CD4-positive, alpha-beta T cell treated with Interleukin-17A for 1 hour (primary cell): ENCODE measurements at regions not wholly inside any gene's neighbourhood (a gene's known extent, or its start where the extent isn't known, plus 50 kb on each side); places are given as distances from the start of the nearest gene placed in this dataset.
"Not testable (repeated sequence)": the region's sequence is repeated elsewhere in the genome, so short reads cannot be mapped to it uniquely, and the experiment has no call there.

ENCODE experiments used
- DNase-seq: peaks from one replicate; pipeline ENCODE4 v3.0.0-alpha.2; 2020

DNA sequence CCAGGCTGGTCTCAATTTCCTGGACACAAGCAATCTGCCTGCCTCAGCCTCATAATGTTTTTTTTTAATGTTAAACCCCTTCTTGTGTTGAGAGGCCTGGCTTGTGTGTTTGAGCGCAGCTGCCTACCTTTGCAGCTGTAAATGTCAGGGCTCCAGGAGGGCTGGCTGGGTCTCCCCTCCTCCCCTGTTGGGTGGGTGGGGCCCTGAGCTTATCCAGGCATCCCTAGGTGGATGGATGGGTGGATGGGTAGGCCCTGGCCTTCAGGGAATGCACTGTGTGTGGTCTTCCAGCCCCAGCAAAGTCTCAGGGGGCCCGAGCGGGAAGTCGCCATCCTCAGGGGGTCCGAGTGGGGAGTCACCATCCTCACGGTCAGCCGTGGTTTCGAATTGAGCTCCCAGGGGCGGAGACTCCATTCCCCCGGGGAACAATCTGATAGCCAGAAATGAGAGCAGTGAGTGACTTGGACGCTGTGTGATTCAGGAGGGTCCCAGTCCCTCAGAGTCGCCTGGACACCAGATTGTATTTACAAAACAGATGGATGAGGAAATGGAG is 279.4 kb upstream of the PLGLB2 start:
- not testable (repeated sequence) for DNase-seq

DNA sequence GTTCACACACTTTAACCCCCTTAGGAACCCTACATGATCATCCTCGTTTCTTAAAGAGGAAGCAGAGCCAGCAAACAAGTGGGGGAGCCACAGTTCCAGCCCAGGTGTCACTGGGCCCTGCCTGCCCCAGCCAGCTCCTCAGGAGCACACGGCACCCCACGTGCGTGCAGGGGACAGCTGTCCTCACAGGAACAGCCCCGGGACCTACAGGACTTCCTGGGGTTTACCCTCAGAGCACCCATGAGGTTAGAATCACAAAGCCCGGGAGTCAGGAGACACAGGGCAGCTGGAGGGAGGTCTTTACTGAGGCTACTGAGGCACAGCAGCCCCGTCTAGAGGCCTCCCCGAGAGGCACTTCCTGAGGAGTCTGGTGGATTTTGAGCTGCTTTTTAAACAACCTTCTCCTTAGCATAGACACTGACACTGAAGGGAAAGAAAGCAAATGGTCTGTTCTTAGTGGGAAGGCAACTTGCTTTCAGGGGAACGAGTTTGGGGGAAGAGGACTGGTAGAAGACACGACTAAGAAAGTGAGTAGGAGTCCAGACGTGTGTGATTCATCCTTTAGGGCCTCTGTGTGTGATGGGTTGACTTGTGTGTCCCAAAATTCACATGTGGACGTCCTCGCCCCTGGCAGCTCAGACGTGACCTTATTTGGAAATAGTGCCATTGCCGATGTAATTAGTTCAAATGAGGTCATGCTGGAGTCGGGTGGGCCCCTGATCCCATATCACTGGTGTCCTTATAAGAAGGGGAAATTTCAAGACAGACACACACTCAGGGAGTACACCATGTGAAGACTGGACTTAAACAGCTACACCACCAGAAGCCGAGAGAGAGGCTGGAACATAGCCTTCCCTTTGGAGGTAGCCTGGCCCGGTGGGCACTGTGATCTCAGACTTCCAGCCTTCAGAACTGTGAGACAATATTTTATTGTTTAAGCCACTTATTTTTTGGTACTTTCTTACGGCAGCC is 278.4 kb upstream of the PLGLB2 start:
- peak; percentile 57 for DNase-seq

DNA sequence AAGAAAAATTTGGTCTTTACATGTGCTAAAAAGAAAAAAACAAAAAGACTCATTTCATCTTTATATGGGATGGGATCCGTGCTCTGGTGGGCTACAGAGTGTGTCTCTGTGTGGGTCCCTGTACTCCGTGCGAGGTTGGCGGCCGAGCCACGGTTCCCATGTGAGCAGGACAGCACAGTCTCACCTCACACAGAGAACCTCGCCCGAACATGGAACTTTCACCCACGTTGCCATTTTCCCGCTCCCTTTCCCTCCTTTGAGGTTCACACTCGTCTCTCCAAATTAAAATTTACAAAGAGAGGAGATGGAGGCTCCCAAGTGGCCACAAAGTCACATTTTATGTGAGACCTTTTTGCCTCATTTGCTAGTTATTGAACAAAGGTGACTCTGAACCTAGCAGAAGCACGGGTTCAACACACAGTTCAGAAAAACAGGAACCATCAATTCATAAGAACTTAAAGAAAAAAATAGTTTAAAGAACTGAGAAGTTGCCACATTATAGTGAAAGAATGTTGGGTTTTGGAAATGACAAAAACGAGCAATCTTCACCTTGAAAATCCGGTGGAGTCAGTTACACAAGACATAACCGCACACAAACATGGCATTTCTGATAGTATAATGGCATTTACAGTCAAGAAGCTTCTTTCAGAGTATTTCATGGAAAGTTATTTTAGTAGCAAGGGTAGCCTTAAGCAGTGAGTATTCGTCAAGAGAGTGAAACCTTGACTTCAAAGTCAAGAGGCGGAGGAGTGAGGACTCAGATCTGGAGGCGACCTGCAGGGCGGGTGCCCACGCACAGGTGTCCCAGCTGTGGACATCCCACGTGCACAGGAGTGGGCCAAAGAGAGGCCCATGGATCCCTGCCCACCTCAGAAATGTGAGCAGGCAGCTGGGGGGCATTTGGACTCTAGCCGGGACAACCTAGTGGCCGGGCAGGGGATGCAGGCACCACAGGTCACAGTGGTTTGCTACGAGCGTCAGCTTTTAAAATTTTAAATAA is 277.2 kb upstream of the PLGLB2 start:
- DNase-seq, result not testable (repeated sequence)

DNA sequence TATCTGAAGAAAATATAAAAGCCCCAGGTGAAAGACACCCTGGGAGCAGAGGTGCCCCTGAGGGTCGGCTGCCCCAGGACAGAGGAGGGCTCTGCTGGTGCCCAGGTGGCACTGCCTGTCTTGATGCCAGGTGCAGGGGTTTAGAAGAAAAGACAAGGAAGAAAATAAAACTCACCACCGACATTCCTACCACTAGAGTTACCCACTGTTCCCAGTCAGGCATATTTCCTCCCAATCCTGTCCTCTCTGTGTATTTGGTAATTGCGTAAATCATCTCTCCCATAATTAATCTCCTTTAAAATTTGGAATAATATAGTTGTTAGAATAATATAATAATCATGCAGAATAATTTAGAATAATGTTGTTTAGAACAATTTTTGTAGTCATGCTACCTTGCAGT is 276.4 kb upstream of the PLGLB2 start:
- DNase-seq, result not testable (repeated sequence)

DNA sequence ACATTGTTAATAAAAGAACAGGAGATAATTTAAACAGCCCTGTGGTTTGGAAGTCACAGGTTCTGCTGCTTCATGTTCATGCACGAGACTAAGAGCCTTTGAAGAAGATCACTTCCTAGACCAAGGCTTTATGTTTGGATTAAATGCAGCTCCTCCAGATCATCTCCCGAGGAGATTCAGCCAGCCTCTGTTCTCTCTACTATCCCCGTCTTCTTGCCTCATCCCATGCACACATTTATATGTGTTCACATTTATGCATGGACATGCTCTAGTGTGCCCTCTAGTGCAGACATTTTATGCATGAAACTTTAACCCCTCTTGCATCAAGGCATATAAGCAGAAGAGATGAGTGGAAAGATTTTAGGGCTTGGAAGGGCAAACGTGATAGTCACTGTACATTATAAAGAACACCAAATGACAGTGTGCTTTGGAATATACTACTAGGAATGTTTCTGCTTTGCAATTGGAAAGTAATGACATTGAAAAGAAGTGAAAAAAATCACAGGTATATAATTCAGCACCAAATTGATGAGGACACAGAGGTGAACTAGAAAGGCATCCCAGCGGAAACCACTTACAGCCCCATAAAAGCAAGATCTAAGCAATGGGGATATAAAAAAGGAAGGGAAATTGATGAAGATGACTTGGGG is 271.5 kb upstream of the PLGLB2 start:
- not testable (repeated sequence) for DNase-seq

DNA sequence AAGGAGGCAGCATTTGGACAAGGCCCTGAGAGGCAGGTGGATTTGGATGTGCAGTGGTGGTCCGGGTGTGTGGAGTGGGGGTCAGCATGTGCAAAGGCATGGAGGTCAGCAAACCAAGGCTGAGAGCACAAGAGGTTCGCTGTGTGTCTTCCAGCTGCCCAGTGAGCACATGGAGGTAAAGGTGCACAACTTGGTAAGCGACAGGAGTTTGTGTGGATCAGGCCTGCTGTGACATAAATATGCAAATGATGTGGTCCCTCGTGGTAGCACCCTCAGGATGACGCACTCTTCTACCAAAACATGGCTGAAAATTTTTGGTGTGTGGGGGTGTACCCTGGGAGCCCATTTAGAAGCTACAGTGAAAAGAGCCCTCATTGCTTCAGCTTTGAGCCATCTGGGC is 271.0 kb upstream of the PLGLB2 start:
- DNase-seq, result peak; percentile 69

DNA sequence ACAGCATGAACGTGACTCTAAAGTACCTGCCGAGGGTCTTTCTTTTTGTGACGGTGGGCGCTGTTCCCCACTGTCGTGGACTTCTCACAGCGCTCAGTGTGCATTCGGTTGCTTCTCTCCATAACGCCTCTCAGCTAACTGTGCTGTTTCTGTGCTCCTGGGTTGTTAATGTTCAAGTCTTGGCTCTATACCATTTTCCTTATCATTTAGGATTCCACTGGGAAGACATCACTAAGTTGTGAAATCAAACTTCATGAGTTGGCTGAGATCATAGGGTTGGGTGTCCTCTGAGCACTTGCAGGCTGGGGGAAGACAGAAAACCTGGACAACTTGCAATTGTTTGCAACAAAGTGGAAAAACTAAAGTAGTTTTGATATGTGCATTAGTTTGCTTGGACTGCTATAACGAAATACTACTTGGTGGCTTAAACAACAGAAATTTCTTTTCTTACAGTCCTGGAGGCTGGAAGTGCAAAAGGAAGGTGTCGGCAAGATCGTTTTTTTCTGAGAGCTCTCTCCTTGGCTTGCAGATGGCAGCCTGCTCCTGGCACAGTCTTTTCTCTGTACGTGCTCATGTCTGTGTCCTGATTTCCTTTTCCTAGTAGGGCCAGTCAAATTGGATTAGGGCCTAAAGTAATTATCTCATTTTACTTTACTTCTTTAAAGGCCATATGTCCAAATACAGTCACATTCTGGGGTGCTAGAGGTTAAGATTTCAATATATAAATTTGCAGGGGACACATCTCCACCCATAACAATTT is 270.0 kb upstream of the PLGLB2 start:
- not testable (repeated sequence) for DNase-seq

DNA sequence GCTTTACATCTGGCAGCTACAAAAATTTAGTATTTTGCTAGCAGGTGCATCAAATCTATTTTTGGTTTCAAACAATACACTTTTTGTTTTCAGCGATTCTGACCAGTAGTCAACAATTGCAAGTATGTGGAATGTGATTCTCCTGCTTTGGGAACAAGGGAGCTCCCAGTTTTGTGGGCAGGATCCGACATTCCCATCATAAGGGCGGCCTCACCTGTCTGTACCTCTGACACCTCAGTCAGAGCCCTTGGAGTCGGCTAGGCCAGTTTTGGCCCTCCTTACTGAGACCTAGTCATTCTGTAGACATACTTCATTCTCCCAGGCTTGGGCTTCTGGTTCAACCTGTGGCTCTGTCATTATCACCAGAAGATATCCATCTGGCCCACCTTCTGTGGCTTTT is 269.0 kb upstream of the PLGLB2 start:
- DNase-seq, result not testable (repeated sequence)

DNA sequence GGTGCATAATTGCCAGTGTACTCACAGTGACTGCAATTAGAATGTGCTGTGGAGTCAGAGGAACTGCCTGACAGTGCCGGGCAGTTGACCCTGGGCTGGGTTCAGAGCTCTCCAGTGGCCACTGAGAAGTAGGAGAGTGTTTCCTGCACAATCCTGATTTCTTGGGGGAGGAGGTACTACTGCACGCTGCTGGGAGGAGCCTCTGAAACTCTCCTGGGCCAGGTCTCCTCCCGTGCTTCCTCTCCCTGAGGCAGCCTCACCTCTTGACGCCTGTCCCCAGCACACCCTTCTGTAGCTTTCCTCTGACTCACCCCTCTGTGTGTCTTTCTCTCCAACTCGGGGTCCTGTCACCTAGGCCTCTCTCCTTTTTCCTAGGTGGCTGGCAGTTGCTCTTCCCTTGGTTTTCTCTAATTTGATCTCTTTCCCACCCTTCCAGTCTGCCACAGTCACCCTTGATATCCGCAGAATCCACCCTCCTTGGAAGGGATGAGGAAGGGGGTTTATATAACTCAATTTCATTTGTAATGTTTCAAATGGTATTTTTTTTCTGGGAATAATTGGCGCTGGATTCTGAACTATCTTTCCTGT is 264.7 kb upstream of the PLGLB2 start:
- DNase-seq, result peak; percentile 59

DNA sequence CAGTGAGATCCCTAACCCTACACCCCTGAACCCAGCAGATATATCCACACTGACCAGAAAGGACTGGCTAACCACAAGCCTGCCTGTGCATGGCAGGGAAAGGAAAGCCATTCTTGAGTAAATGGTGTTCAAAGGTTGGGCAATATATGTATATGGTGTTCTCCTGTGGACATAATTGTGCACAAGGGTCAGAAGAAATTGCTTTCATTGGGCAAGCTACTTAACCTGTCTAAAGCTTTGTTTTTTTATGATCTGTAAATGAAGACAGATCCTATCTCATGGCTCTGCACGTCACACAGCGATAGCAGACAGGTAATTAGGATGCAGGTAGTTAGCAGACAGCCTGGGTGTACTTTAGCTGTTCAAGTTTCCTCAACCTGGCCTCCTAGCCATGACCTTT is 263.5 kb upstream of the PLGLB2 start:
- DNase-seq, result not testable (repeated sequence)

DNA sequence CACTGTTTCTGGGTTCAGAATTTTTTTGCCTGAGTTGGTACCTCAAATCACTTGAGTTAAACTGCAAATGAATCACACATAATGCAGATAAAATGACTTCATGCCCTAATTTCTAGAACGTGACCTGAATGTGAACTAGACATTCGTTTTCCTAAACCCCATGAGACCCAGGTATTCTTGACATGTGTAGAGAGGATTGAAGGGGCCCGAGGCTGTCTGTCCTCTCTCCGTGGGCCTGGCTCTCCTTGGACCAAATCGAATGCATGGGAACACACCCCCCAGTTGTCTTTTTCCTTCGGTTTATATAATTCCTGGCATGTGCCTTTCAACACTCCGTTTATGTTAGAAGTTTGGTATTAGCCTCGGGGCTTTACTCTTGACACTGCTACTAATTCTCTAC is 262.4 kb upstream of the PLGLB2 start:
- not testable (repeated sequence) for DNase-seq

DNA sequence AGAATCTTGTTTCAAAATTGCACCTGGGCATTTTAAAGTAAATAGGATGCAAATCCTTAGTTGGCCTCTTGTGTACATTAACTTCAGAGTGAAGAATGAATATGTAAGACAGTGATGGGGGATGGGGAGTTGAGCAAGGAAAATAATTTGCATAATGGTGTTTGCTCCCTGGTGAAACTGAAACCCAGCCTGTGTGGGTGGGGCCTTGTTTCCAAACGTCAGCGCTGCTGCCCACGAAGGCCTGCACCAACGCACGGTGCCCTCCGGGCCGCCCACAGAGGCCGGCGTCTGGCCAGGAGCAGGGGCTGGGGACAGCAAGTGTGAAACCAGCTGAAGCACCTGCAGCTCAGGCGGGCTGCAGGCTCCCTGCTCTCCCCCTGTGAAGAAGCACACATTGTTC is 262.0 kb upstream of the PLGLB2 start:
- peak; percentile 86 for DNase-seq

DNA sequence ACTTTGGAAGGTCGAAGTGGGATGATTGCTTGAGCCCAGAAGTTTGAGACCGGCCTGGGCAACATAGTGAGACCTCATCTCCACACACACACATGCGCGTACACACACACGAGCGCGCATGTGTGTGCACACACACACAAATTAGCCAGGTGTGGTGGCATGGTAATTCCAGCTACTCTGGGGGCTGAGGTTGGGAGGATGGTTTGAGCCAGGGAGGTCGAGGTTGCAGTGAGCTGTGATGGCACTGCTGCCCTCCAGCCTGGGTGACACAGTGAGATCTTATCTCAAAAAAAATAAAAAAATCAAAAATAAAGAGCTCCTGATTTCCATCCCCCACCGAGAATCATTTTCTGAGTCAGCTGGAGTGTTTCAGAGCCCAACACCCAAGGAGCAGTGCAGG is 261.5 kb upstream of the PLGLB2 start:
- DNase-seq, result peak; percentile 61

DNA sequence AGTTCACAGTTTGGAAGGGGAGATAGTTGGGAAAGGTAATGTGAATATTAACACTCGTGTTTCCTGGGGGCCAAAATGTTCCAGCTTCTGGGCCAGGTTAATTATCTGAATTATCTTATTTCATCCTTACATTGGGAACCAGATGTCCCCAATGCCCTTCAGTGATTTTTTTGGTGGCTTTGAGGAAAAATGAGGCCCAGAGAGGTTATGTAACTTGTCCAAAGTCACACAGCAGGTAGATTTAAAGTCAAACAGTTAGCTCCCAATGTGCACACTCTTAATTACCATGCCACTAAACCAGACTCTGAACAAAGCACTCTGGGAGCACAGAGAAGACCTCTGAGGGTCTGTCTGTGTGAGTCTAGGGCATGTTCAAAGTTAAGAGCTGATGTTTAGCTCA is 259.9 kb upstream of the PLGLB2 start:
- not testable (repeated sequence) for DNase-seq

DNA sequence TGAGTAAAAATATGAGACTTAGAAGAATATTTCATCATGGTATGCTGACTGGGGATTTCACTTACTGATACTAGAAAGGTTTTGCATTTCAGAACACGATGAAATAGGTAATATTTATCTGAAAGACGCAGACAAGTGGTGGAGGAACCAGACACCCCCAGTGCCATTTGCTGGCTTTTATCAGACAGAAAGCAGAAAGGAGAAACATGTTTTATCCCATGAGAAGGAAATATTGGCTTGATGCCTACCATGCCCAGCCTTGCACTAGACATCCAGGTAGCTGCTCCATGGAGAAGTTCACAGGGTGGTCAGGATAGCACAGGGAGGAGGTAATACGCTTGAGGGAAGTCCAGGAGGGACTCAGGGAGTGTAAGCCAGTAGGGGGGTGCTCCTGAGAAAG is 258.9 kb upstream of the PLGLB2 start:
- DNase-seq, result not testable (repeated sequence)

DNA sequence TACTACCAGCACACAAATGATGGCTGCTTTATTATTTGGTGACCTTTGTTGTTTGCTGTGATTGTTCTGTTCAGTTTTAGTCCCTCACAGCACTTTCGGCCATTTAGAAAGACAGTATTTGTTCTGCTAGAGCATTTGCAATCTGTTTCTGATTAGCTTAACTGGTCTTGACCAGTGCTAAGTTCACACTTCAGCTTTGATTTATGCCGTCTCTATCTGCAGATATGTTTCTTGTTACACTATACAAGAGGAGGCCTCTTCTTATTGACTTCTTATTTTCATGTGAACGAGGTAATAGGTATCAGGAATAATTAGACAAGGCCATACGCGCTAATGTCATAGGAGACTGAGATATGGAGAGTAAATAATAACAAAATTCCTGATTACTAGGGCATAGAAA is 253.0 kb upstream of the PLGLB2 start:
- DNase-seq, result not testable (repeated sequence)

DNA sequence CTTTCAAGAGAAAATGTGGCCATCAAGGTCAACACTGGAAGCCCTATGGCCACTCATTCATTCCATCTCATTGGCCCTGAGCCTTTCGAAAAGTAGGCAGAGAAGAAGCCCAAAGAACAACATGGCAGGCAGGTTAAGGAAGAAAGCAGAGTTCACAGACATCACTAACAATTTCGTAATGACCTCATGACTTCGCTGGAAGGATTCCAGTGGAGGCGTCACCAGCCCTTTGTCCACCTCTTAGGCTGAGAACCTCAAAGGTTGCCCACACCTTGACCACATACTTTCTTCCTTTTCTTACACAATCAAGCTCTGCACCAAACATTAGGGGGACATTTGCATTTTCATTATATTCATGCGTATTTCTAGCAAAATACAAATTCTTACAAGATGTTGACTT is 252.4 kb upstream of the PLGLB2 start:
- DNase-seq, result not testable (repeated sequence)

DNA sequence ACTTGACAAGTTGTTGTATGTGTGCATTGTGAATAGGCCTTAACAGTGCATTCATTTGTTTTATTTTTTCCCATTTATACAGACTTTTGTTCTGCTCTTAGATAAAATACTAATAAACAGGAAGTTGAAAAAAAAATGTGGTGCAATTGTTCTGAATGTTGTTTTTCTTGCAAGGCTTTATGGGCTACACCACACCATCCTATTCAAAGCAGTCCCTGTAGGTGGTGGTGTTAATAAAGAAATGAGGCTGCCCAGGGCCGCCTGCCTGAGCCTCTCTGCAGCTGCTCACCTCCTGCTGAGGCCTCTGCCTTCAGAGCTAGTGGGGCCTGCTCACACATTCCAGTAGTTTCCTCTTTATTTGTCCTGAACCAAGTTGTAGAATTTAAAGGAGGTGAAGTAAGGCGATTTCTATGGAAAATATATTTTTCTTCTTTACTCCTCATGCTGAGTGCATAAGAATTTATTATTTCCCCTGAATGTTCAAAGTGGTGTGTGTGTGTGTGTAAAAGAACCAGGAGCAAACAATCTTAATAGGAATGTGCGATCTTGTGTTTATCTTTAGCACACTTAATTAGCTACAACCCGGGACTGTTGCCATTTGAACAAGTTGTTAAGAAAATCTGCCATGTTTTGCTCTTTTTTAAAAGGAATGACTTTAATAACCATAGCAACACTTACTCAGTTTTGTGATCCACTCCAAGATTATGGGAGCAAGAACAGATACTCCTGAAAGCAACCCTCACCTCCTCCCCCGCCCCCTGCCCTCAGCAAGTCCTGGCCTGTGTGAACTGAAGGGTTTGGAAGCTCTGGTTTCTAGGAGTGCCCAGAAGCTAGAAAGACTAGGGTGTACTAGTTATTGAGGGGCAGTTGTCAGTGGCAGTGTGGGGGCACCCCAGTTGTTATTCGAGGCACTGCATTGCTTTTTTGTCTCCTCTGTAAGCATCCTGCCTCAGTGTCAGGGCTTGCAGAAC is 251.6 kb upstream of the PLGLB2 start:
- DNase-seq, result peak; percentile 88

DNA sequence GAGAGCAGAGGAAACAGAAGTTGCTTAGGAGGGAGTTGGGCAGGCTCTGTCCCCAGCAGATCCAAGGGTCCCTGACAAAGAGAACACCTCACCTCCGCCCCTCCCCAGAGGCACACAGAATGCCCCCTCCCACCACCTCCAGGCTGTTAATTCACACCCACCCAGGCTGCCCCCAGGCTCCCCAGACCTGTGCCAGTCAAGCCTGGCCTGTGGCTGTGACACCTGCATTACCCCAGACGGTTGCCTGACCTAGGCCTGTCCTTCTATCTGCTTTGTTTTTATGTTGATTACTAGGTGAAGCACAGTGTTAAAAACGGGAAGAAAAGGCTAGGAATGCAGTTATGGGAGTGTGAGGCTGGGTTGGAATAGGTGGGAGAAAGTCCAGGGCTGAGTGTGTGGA is 250.8 kb upstream of the PLGLB2 start:
- DNase-seq, result not testable (repeated sequence)

DNA sequence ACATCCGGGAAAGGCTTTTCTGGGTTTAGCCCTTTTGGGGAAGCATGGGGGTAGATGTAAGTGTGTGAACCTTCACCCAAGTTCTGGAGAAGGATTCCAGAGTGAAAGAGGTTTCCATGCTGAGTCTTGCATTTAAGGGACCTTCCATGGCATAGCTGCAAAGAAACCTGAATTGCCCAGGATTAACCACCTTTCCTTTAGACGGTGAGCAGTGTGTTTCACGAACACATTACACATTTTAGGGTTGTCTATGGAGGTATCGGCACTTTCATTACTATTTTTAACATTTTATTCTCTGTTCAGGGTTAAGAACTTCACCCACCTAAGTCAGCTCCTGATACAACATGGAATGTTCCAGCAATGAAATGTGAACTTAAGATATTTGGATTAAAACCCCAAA is 250.2 kb upstream of the PLGLB2 start:
- DNase-seq, result peak; percentile 41
